Neural progenitor cell (in vitro differentiated cells): ENCODE measurements at regions not wholly inside any gene's neighbourhood (a gene's known extent, or its start where the extent isn't known, plus 50 kb on each side); places are given as distances from the start of the nearest gene placed in this dataset.

Experiments used
- CTCF ChIP-seq: fragments of 200-600 bp; sonication (generic); IDR thresholded peaks from 2 replicates; pipeline ENCODE4 v1.5.1; 2017; ENCODE audit warnings: antibody characterized with exemption, mild to moderate bottlenecking
- EZH2 ChIP-seq: fragments of 200-600 bp; sonication (generic); IDR thresholded peaks from 2 replicates; pipeline ENCODE4 v1.6.1; 2017; ENCODE audit warnings: antibody characterized with exemption, mild to moderate bottlenecking, moderate library complexity
- EZH2phosphoT487 ChIP-seq: fragments of 200-600 bp; sonication (generic); IDR thresholded peaks from 2 replicates; pipeline ENCODE4 v1.6.1; 2017; ENCODE audit warnings: antibody characterized with exemption

GRCh38 chr7:67675971-67676370 is 679.3 kb downstream of the TYW1 start:
- TF ChIP-seq EZH2 (no peak), CTCF (no peak), EZH2phosphoT487 (no peak)
